Osteocyte (in vitro differentiated cells): ENCODE measurements at regions not wholly inside any gene's neighbourhood (a gene's known extent, or its start where the extent isn't known, plus 50 kb on each side); places are given as distances from the start of the nearest gene placed in this dataset.

Source experiments
- DNase-seq: peaks from one replicate; pipeline ENCODE4 v3.0.0; 2021; ENCODE audit warnings: mixed read lengths; ENCODE audit not compliant: unreplicated experiment; ENCODE audit errors: extremely low spot score
- H3K27ac Mint-ChIP-seq: one replicate; pipeline ENCODE4 v1.8.0; 2021; ENCODE audit warnings: mild to moderate bottlenecking, mixed read lengths; ENCODE audit not compliant: unreplicated experiment
- H3K27me3 Mint-ChIP-seq: one replicate; pipeline ENCODE4 v1.8.0; 2021; ENCODE audit warnings: mixed read lengths; ENCODE audit not compliant: unreplicated experiment
- H3K36me3 Mint-ChIP-seq: one replicate; pipeline ENCODE4 v1.8.0; 2021; ENCODE audit warnings: mixed read lengths; ENCODE audit not compliant: unreplicated experiment
- H3K4me1 Mint-ChIP-seq: one replicate; pipeline ENCODE4 v1.8.0; 2021; ENCODE audit warnings: mixed read lengths; ENCODE audit not compliant: unreplicated experiment
- H3K4me3 Mint-ChIP-seq: one replicate; pipeline ENCODE4 v1.8.0; 2021; ENCODE audit warnings: mild to moderate bottlenecking, moderate library complexity, mixed read lengths; ENCODE audit not compliant: unreplicated experiment
- H3K9me3 Mint-ChIP-seq: one replicate; pipeline ENCODE4 v1.8.0; 2021; ENCODE audit warnings: mixed read lengths; ENCODE audit not compliant: unreplicated experiment
- TF ChIP-seq, protein P1 (sequence below): fragments of 200-600 bp; sonication (generic); IDR thresholded peaks from 2 replicates; pipeline ENCODE4 v1.5.0; 2021; ENCODE audit warnings: antibody characterized with exemption, mild to moderate bottlenecking, moderate library complexity

DNA sequence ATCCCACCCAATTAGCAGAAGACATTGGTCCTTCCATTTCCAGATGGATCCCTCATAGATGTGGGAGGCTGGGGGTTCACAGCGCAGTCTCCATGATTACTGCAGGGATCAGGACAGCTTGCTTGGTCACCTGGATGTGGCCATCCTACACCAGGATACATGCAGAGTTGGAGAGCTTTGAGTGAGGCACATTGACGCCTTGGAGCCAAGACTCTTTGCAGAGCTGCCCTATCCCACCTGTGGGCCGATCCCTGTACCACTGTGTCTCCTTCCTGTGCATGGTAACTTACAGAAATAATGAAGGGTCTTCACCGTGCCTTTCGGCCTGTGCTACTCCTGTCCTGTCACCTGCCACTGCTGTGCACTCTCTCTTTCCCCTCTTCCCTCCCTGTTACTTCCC is 444.8 kb downstream of the GLRX3 start:
- no peaks in the 10 kb centered on the region for H3K36me3 Mint-ChIP-seq
- H3K4me3 Mint-ChIP-seq = no peak overlapping the region
- H3K4me1 Mint-ChIP-seq = no peaks in the 10 kb centered on the region
- H3K9me3 Mint-ChIP-seq = peaks cover 49% of the 10 kb centered on the region
- no peak for DNase-seq
- TF ChIP-seq, protein P1, sequence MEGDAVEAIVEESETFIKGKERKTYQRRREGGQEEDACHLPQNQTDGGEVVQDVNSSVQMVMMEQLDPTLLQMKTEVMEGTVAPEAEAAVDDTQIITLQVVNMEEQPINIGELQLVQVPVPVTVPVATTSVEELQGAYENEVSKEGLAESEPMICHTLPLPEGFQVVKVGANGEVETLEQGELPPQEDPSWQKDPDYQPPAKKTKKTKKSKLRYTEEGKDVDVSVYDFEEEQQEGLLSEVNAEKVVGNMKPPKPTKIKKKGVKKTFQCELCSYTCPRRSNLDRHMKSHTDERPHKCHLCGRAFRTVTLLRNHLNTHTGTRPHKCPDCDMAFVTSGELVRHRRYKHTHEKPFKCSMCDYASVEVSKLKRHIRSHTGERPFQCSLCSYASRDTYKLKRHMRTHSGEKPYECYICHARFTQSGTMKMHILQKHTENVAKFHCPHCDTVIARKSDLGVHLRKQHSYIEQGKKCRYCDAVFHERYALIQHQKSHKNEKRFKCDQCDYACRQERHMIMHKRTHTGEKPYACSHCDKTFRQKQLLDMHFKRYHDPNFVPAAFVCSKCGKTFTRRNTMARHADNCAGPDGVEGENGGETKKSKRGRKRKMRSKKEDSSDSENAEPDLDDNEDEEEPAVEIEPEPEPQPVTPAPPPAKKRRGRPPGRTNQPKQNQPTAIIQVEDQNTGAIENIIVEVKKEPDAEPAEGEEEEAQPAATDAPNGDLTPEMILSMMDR = no peak
- H3K27ac Mint-ChIP-seq = no peak overlapping the region
- no peaks in the 10 kb centered on the region for H3K27me3 Mint-ChIP-seq

DNA sequence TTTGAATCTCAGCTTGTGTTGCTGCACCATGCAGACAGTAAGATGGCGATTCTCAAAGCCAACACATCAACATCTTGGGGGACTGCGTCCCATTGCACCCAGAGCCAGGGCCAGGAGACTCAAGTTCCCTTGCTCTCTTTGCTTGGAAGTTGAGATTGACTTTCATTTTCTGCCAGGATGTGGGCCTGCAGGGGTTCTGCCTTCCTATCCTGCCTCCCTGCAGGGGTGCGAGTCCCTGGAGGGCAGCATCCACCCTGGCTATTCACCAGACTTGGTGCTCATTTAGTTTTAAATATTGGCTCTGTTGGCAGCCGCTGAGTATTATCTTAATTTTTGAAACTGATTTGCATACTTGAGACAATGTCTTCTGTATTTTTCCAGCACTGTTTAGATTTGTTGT is 451.5 kb downstream of the GLRX3 start:
- peaks cover 31% of the 10 kb centered on the region for H3K9me3 Mint-ChIP-seq
- H3K27ac Mint-ChIP-seq = no peak overlapping the region
- TF ChIP-seq, protein P1 = no peak
- no peaks in the 10 kb centered on the region for H3K27me3 Mint-ChIP-seq
- no peak overlapping the region for H3K4me3 Mint-ChIP-seq
- no peaks in the 10 kb centered on the region for H3K36me3 Mint-ChIP-seq
- no peak for DNase-seq
- no peaks in the 10 kb centered on the region for H3K4me1 Mint-ChIP-seq

DNA sequence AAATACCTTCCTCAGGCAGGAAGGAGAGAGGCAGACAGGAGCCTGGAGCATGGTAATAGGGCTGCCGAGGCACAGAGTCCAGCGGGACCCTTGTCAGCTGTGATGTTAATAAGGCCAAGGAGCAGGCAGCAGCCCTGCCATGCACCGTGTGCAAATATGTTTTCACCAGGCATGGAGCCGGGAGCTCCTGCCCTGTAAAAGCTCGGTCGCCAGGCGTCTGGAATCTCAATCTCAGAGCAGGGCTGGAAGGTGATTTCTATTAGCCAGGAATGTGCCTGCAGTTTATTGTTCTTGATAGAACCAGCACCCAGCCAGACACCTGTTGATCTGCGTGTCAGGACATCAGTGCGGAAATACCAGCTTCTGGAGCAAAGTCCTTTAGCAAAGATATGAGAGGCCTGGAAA is 469.8 kb downstream of the GLRX3 start:
- TF ChIP-seq, protein P1 = no peak
- H3K9me3 Mint-ChIP-seq = peaks cover 62% of the 10 kb centered on the region
- no peaks in the 10 kb centered on the region for H3K27me3 Mint-ChIP-seq
- H3K36me3 Mint-ChIP-seq = no peaks in the 10 kb centered on the region
- DNase-seq = no peak
- no peak overlapping the region for H3K27ac Mint-ChIP-seq
- no peak overlapping the region for H3K4me3 Mint-ChIP-seq
- H3K4me1 Mint-ChIP-seq = no peaks in the 10 kb centered on the region

DNA sequence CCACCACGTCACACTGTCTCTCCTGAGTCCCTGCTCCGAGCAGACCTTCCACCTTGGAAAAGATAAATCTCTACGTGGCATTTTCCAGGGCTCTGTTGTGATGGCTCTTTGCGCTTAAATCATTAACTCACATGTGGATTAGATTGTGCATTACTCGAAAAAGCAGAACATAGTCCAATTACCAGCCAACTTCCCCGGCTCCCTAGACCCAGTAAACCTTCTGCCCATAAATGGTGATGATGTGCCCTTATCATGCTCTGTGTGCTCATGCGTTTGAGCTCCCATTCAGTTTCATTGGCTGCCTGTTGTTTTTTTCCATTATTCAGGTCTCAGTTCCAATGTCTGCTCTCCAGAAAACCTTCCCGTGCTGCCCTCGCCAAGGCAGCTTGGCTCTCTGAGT is 471.2 kb downstream of the GLRX3 start:
- no peak overlapping the region for H3K27ac Mint-ChIP-seq
- TF ChIP-seq, protein P1 = no peak
- no peaks in the 10 kb centered on the region for H3K4me1 Mint-ChIP-seq
- no peaks in the 10 kb centered on the region for H3K27me3 Mint-ChIP-seq
- H3K36me3 Mint-ChIP-seq = no peaks in the 10 kb centered on the region
- H3K4me3 Mint-ChIP-seq = no peak overlapping the region
- H3K9me3 Mint-ChIP-seq = peaks cover 53% of the 10 kb centered on the region
- no peak for DNase-seq

DNA sequence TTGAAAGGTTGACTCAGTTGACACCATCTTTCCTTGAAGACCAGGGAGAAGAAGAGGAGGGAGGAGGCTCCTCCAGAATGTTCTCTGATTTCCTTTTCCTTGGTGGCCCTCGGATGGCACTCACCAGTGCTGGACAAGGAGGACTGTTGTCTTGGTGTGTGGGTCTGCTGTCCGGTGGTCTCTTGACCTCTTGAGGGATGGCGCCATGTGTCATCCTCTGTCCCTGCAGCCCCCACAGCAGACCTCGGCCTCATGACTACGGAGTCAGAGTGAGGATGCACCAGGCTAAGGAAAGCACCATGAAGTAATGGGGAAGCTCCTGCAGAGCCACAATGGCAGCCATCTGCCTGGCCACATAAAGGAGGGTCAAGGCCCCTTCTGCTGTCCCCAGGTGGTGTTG is 475.0 kb downstream of the GLRX3 start:
- Mint-ChIP-seq H3K9me3 (peaks cover 30% of the 10 kb centered on the region), H3K27me3 (no peaks in the 10 kb centered on the region), H3K4me3 (no peak overlapping the region), H3K27ac (no peak overlapping the region), H3K36me3 (no peaks in the 10 kb centered on the region), H3K4me1 (no peaks in the 10 kb centered on the region)
- no peak for DNase-seq
- TF ChIP-seq, protein P1 = no peak
